Neutrophil (primary cell): ENCODE measurements at regions not wholly inside any gene's neighbourhood (a gene's known extent, or its start where the extent isn't known, plus 50 kb on each side); places are given as distances from the start of the nearest gene placed in this dataset.

Source experiments
- H3K27ac ChIP-seq: fragments of 200-600 bp; sonication (generic); 2 replicates; pipeline ENCODE4 v1.5.1; 2016; ENCODE audit warnings: mild to moderate bottlenecking, moderate library complexity
- H3K27me3 ChIP-seq: fragments of 200-600 bp; sonication (generic); 2 replicates; pipeline ENCODE4 v1.6.0; 2016; ENCODE audit warnings: mild to moderate bottlenecking
- H3K36me3 ChIP-seq: fragments of 200-600 bp; sonication (generic); 2 replicates; pipeline ENCODE4 v1.5.1; 2017
- H3K4me1 ChIP-seq, 2 experiments: fragments of 200-600 bp in 1 of 2; sonication (generic) in 1 of 2; 1 replicate in 1 of 2; 2 replicates in 1 of 2; pipeline versions ENCODE4 v1.5.1 to v1.6.1; 2013 to 2016; ENCODE audit warnings: low read depth in 1 of 2, low read length in 1 of 2, mild to moderate bottlenecking in 1 of 2, moderate library complexity in 1 of 2; ENCODE audit not compliant: control insufficient read depth in 1 of 2, insufficient read depth in 1 of 2
- H3K4me3 ChIP-seq, 2 experiments: fragments of 200-600 bp in 1 of 2; sonication (generic) in 1 of 2; 1 replicate in 1 of 2; 2 replicates in 1 of 2; pipeline ENCODE4 v1.5.1; 2013 to 2016; ENCODE audit warnings: low read depth in 1 of 2, low read length in 1 of 2, mild to moderate bottlenecking in 1 of 2, moderate library complexity in 1 of 2
- H3K9me3 ChIP-seq: fragments of 200-600 bp; sonication (generic); 2 replicates; pipeline ENCODE4 v1.5.1; 2016
- CTCF ChIP-seq: fragments of 200-600 bp; sonication (generic); IDR thresholded peaks from 2 replicates; pipeline ENCODE4 v1.5.1; 2016; ENCODE audit warnings: antibody characterized with exemption

DNA sequence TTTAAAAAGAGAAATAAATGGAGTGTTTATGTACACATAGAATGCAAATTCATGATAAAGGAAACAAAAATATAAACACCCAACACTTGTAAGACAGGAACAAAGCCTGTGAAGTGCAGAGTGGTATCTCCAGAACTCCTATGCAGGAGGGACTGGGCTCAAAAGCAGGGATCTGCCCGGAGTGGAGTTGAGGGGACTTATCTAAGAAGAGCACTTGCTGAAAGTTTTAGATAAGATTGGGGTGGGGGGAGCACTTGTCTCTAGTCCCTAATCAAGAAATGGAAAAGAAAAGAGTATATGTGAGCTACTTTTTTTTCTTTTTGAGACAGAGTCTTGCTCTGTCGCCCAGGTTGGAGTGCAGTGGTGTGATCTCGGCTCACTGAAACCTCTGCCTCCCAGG, 840.4 kb downstream of the MAT2B start:
- Histone ChIP-seq H3K36me3 (no peaks in the 10 kb centered on the region), H3K27ac (no peak overlapping the region), H3K27me3 (no peaks in the 10 kb centered on the region), H3K4me3 (no peak overlapping the region), H3K4me1 (no peaks in the 10 kb centered on the region), H3K9me3 (no peaks in the 10 kb centered on the region)
- no peak for TF ChIP-seq CTCF

GRCh38 chr5:164346785-164347630, 841.6 kb downstream of the MAT2B start:
- Histone ChIP-seq H3K27me3 (no peaks in the 10 kb centered on the region), H3K4me3 (no peak overlapping the region), H3K27ac (no peak overlapping the region), H3K36me3 (no peaks in the 10 kb centered on the region), H3K9me3 (no peaks in the 10 kb centered on the region), H3K4me1 (no peaks in the 10 kb centered on the region)
- TF ChIP-seq CTCF, result no peak

GRCh38 chr5:164350236-164350635, 844.8 kb downstream of the MAT2B start:
- no peak overlapping the region for H3K4me3 ChIP-seq
- H3K27ac ChIP-seq, result no peak overlapping the region
- H3K9me3 ChIP-seq, result no peaks in the 10 kb centered on the region
- no peaks in the 10 kb centered on the region for H3K36me3 ChIP-seq
- H3K4me1 ChIP-seq, result no peaks in the 10 kb centered on the region
- TF ChIP-seq CTCF, result no peak
- H3K27me3 ChIP-seq, result no peaks in the 10 kb centered on the region

GRCh38 chr5:164351245-164351834, 845.9 kb downstream of the MAT2B start:
- Histone ChIP-seq H3K4me1 (no peaks in the 10 kb centered on the region), H3K4me3 (no peak overlapping the region), H3K9me3 (no peaks in the 10 kb centered on the region), H3K27me3 (no peaks in the 10 kb centered on the region), H3K36me3 (no peaks in the 10 kb centered on the region), H3K27ac (no peak overlapping the region)
- no peak for TF ChIP-seq CTCF

DNA sequence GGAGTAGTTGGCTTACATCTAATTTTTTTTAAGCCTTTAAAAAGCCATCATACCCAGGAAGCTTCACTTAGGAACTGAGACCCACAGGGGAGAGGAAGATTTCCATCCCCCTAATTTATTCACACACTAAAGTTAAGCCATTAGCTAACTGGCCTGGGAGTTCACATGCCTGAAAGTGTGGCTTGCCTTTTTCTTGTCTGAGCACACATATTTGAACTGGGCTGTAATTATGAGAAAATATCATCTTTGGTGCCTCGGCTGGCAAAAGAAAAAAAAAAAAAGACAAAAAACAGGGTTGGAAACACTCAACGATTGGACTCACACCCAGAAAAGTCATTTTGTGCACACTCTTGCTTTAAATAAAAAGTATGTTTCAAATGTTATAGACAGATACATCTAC, 847.3 kb downstream of the MAT2B start:
- TF ChIP-seq CTCF, result no peak
- no peaks in the 10 kb centered on the region for H3K27me3 ChIP-seq
- H3K4me3 ChIP-seq, result no peak overlapping the region
- H3K9me3 ChIP-seq, result no peaks in the 10 kb centered on the region
- H3K4me1 ChIP-seq, result no peaks in the 10 kb centered on the region
- H3K36me3 ChIP-seq, result no peaks in the 10 kb centered on the region
- no peak overlapping the region for H3K27ac ChIP-seq
